Transverse colon (tissue), 4 donors: ENCODE measurements at regions not wholly inside any gene's neighbourhood (a gene's known extent, or its start where the extent isn't known, plus 50 kb on each side); places are given as distances from the start of the nearest gene placed in this dataset.
"Not testable (repeated sequence)": the region's sequence is repeated elsewhere in the genome, so short reads cannot be mapped to it uniquely, and the experiment has no call there.

Experiments
- DNase-seq: peaks from one replicate; pipeline ENCODE4 v3.0.0-alpha.2; 2019
- H3K27ac ChIP-seq, 4 donors: fragments of 200-600 bp; sonication (generic); 2 replicates each; pipeline ENCODE4 v1.5.1; 2016 to 2018; ENCODE audit warnings: inconsistent platforms in 4 of 4
- H3K27me3 ChIP-seq: fragments of 200-600 bp; sonication (generic); 2 replicates; pipeline ENCODE4 v1.5.1; 2017; ENCODE audit warnings: inconsistent platforms
- H3K36me3 ChIP-seq, 4 donors: fragments of 200-600 bp; sonication (generic); 2 replicates each; pipeline ENCODE4 v1.5.1; 2017 to 2019; ENCODE audit warnings: inconsistent platforms in 4 of 4
- H3K4me1 ChIP-seq, 4 donors: fragments of 200-600 bp; sonication (generic); 2 replicates each; pipeline ENCODE4 v1.5.1; 2017 to 2020; ENCODE audit warnings: inconsistent platforms in 4 of 4
- H3K4me3 ChIP-seq, 4 donors: fragments of 200-600 bp; sonication (generic); 1 replicate in 1 of 4; 2 replicates in 3 of 4; pipeline versions ENCODE4 v1.5.1 to v1.6.1; 2017 to 2019; ENCODE audit warnings: inconsistent platforms in 4 of 4
- H3K9me3 ChIP-seq, 2 donors: fragments of 200-600 bp; sonication (generic); 2 replicates each; pipeline ENCODE4 v1.5.1; 2017 to 2019; ENCODE audit warnings: inconsistent platforms in 2 of 2
- CTCF ChIP-seq, 5 experiments: fragments of 200-600 bp in 3 of 5; fragments of 450-650 bp in 2 of 5; sonication (generic) in 3 of 5; IDR thresholded peaks; 1 replicate in 2 of 5; 2 replicates in 3 of 5; pipeline ENCODE4 v1.5.1; 2016 to 2017; ENCODE audit warnings: antibody characterized with exemption in 5 of 5, inconsistent platforms in 3 of 5, mild to moderate bottlenecking in 2 of 5, moderate library complexity in 1 of 5
- EP300 ChIP-seq: sonication (generic); formaldehyde crosslinking; IDR thresholded peaks from one replicate; pipeline ENCODE4 v1.6.1; 2017; ENCODE audit warnings: antibody characterized with exemption, low read depth
- POLR2A ChIP-seq: fragments of 450-650 bp; IDR thresholded peaks from one replicate; pipeline ENCODE4 v1.6.1; 2016; ENCODE audit warnings: antibody characterized with exemption, mild to moderate bottlenecking, moderate library complexity
- POLR2AphosphoS5 ChIP-seq, 3 donors: sonication (generic); formaldehyde crosslinking; IDR thresholded peaks; one replicate each; pipeline ENCODE4 v1.6.1; 2016; ENCODE audit warnings: antibody characterized with exemption in 3 of 3
- WGBS, 2 donors: methylation state at CpG; one replicate each; pipeline ENCODE4 v1.1.5; 2018; ENCODE audit warnings: low coverage in 1 of 2; 5-methylcytosine and 5-hydroxymethylcytosine counted together
- in situ Hi-C, 4 donors: fragments of 200-750 bp; cut with MboI; loops; one replicate each; pipeline versions ENCODE4 v1.15.0 to v1.15.1; 2017; ENCODE audit warnings: low sequenced_read_pairs in 3 of 4, low pct_ligation_motif_present in 1 of 4, low pct_unique_long_range_greater_than_20kb in 1 of 4
- intact Hi-C: fragments of 100-400 bp; cut with DNase I; formaldehyde crosslinking; loops from one replicate; pipeline ENCODE4 v1.15.1; 2023; ENCODE audit warnings: low total_unique reads

GRCh38 chr12:85424581-85425348 is 144.7 kb downstream of the ALX1 start:
- H3K4me1 ChIP-seq: peaks cover 0 to 12% (median 0%) of the 10 kb centered on the region in 4 donors
- DNase-seq: peak; percentile 51
- H3K9me3 ChIP-seq: no peaks in the 10 kb centered on the region
- in situ Hi-C loops: loop anchor here in 1 of 4 donors (25.0 kb wide), 1 partner anchor 337 kb away; no protein-coding TSS in a partner anchor
- H3K36me3 ChIP-seq: no peaks in the 10 kb centered on the region
- intact Hi-C loops: no loop called here
- peak overlapping the region in 1 of 4 donors; percentile 26 for H3K27ac ChIP-seq
- TF ChIP-seq CTCF (IDR thresholded peaks at IDR 0.05) (peak; percentile 45 to 72 (median 56)), EP300 (no peak), POLR2AphosphoS5 (IDR thresholded peaks at IDR 0.05) (no peak), POLR2A (no peak)
- H3K4me3 ChIP-seq: no peak overlapping the region
- H3K27me3 ChIP-seq: peaks cover 3% of the 10 kb centered on the region
- 29 to 33% methylated on average over 8 to 10 of the region's 10 CpGs for WGBS, 2 donors

- 20 to 24% methylated on average over 1 of the region's 1 CpG for WGBS, 2 donors
- Histone ChIP-seq H3K27me3 (peaks cover 3% of the 10 kb centered on the region), H3K9me3 (no peaks in the 10 kb centered on the region), H3K27ac (peak overlapping the region in 1 of 4 donors; percentile 26), H3K4me3 (no peak overlapping the region), H3K36me3 (no peaks in the 10 kb centered on the region), H3K4me1 (peaks cover 0 to 12% (median 0%) of the 10 kb centered on the region in 4 donors)
- intact Hi-C loops: no loop called here
- in situ Hi-C loops: loop anchor here in 1 of 4 donors (25.0 kb wide), 1 partner anchor 338 kb away; no protein-coding TSS in a partner anchor
- no peak for TF ChIP-seq CTCF (IDR thresholded peaks at IDR 0.05)
- TF ChIP-seq EP300: no peak
- TF ChIP-seq POLR2AphosphoS5 (IDR thresholded peaks at IDR 0.05): no peak
- no peak for TF ChIP-seq POLR2A
- DNase-seq: no peak
These were observed 145.3 kb downstream of the ALX1 start for GRCh38 chr12:85425349-85425612.

GRCh38 chr12:85425926-85426325 is 145.9 kb downstream of the ALX1 start:
- 53 to 69% methylated on average over 2 to 4 of the region's 4 CpGs for WGBS, 2 donors
- H3K4me3 ChIP-seq: no peak overlapping the region

DNA sequence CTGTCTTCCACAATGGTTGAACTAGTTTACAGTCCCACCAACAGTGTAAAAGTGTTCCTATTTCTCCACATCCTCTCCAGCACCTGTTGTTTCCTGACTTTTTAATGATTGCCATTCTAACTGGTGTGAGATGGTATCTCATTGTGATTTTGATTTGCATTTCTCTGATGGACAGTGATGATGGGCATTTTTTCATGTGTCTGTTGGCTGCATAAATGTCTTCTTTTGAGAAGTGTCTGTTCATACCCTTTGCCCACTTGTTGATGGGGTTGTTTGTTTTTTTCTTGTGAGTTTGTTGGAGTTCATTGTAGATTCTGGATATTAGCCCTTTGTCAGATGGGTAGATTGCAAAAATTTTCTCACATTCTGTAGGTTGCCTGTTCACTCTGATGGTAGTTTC is 153.1 kb downstream of the ALX1 start:
- H3K36me3 ChIP-seq, H3K4me3 ChIP-seq, H3K4me1 ChIP-seq, DNase-seq, H3K27ac ChIP-seq, intact Hi-C loops, H3K27me3 ChIP-seq, H3K9me3 ChIP-seq: not testable (repeated sequence)
- in situ Hi-C loops: loop anchor here in 1 of 4 donors (25.0 kb wide), 1 partner anchor 346 kb away; no protein-coding TSS in a partner anchor

More at GRCh38 chr12:85425926-85426325, 145.9 kb downstream of the ALX1 start:
- H3K36me3 ChIP-seq: no peaks in the 10 kb centered on the region
- no peak overlapping the region for H3K27ac ChIP-seq
- TF ChIP-seq POLR2AphosphoS5 (IDR thresholded peaks at IDR 0.05) (no peak), EP300 (no peak), CTCF (IDR thresholded peaks at IDR 0.05) (no peak), POLR2A (no peak)
- H3K9me3 ChIP-seq: no peaks in the 10 kb centered on the region
- peaks cover 0 to 12% (median 0%) of the 10 kb centered on the region in 4 donors for H3K4me1 ChIP-seq
- in situ Hi-C loops: loop anchor here in 1 of 4 donors (25.0 kb wide), 1 partner anchor 339 kb away; no protein-coding TSS in a partner anchor
- peaks cover 3% of the 10 kb centered on the region for H3K27me3 ChIP-seq
- intact Hi-C loops: no loop called here
- DNase-seq: no peak
